BE2C (cell line): ENCODE measurements at regions not wholly inside any gene's neighbourhood (a gene's known extent, or its start where the extent isn't known, plus 50 kb on each side); places are given as distances from the start of the nearest gene placed in this dataset.

Experiments used
- DNase-seq: peaks from one replicate; pipeline ENCODE4 v3.0.0-alpha.2; 2020
- H3K27me3 ChIP-seq: fragments of 250-450 bp; sonication (Bioruptor Pico); 2 replicates; pipeline ENCODE4 v1.5.1; 2020; ENCODE audit warnings: mild to moderate bottlenecking
- H3K36me3 ChIP-seq: fragments of 250-450 bp; sonication (Bioruptor Pico); 2 replicates; pipeline ENCODE4 v1.5.1; 2020; ENCODE audit warnings: mild to moderate bottlenecking
- H3K4me1 ChIP-seq: fragments of 250-450 bp; sonication (Bioruptor Pico); 2 replicates; pipeline ENCODE4 v1.5.1; 2020
- H3K4me3 ChIP-seq: 2 replicates; pipeline ENCODE4 v1.5.1; 2011; ENCODE audit warnings: low read depth, low read length
- H3K9me3 ChIP-seq: fragments of 250-450 bp; sonication (Bioruptor Pico); 2 replicates; pipeline ENCODE4 v1.5.1; 2020
- TF ChIP-seq, protein P1 (sequence below): IDR thresholded peaks from 2 replicates; pipeline ENCODE4 v1.5.1; 2012; ENCODE audit warnings: mild to moderate bottlenecking, low read depth, low read length

GRCh38 chr17:77637818-77638575 is 320.5 kb upstream of the TNRC6C start:
- no peaks in the 10 kb centered on the region for H3K9me3 ChIP-seq
- H3K4me3 ChIP-seq, result no peak overlapping the region
- no peaks in the 10 kb centered on the region for H3K36me3 ChIP-seq
- peaks cover 3% of the 10 kb centered on the region; the same call in 1 of the 2 replicates for H3K27me3 ChIP-seq
- no peaks in the 10 kb centered on the region; the same call in 1 of the 2 replicates for H3K4me1 ChIP-seq
- TF ChIP-seq, protein P1, sequence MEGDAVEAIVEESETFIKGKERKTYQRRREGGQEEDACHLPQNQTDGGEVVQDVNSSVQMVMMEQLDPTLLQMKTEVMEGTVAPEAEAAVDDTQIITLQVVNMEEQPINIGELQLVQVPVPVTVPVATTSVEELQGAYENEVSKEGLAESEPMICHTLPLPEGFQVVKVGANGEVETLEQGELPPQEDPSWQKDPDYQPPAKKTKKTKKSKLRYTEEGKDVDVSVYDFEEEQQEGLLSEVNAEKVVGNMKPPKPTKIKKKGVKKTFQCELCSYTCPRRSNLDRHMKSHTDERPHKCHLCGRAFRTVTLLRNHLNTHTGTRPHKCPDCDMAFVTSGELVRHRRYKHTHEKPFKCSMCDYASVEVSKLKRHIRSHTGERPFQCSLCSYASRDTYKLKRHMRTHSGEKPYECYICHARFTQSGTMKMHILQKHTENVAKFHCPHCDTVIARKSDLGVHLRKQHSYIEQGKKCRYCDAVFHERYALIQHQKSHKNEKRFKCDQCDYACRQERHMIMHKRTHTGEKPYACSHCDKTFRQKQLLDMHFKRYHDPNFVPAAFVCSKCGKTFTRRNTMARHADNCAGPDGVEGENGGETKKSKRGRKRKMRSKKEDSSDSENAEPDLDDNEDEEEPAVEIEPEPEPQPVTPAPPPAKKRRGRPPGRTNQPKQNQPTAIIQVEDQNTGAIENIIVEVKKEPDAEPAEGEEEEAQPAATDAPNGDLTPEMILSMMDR, result no peak
- peak; percentile 36 for DNase-seq

DNA sequence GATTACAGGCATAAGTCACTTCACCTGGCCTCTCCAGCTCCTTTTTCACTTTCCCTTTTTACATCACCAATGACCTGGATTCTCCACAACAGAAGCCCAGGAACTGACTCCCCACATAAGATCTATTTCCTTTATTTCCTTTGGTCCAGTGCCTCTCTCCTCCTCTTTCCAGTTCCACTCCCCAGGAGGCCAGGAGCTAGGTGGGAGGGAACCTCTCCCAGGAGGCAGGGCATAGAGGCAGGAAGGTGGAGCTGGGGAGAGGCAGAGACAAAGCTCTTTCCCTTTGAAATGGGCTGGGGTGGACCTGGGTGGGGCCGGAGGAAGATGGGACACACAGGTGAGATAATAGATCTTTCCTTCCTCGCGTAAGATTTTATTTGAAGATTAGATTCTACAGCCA is 318.3 kb upstream of the TNRC6C start:
- TF ChIP-seq, protein P1, result no peak
- Histone ChIP-seq H3K4me1 (no peaks in the 10 kb centered on the region; the same call in 1 of the 2 replicates), H3K27me3 (peaks cover 3% of the 10 kb centered on the region; the same call in 1 of the 2 replicates), H3K9me3 (no peaks in the 10 kb centered on the region), H3K36me3 (no peaks in the 10 kb centered on the region), H3K4me3 (no peak overlapping the region)
- no peak for DNase-seq

DNA sequence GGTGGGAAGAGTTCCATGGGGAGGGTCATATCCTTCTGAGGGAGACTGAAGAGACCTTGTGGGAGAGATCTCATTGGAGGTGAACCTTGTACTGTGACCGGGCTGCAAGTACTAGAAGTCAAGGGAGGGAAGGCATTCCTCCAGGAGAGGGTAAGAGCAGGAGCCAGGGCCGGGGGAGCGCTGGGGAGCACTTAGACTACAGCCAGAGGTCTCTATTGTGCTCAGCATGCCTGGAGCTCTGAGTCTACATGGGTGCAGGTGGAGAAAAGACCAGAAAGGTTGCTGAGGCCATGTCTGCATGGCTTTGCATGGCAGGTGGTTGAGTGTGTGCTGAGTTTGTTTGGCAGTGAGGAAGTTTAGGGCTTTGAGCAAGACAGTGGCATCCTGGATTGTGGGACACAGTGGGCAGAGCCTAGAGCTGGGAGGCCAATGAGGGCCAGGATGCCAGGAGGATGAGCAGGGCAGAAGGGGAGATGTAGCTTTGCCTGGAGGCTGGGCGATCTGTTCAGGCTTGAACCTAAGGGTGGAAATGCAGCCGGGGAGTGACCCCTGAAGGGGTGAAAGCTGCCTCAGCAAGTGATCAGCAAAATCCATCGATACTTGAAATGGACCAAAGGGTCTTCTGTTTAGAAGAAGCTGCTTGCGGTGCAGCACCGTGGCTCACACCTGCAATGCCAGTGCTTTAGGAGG is 317.4 kb upstream of the TNRC6C start:
- Histone ChIP-seq H3K36me3 (no peaks in the 10 kb centered on the region), H3K4me1 (no peaks in the 10 kb centered on the region; the same call in 1 of the 2 replicates), H3K27me3 (peaks cover 3% of the 10 kb centered on the region; the same call in 1 of the 2 replicates), H3K9me3 (no peaks in the 10 kb centered on the region), H3K4me3 (no peak overlapping the region)
- no peak for DNase-seq
- TF ChIP-seq, protein P1, result no peak

DNA sequence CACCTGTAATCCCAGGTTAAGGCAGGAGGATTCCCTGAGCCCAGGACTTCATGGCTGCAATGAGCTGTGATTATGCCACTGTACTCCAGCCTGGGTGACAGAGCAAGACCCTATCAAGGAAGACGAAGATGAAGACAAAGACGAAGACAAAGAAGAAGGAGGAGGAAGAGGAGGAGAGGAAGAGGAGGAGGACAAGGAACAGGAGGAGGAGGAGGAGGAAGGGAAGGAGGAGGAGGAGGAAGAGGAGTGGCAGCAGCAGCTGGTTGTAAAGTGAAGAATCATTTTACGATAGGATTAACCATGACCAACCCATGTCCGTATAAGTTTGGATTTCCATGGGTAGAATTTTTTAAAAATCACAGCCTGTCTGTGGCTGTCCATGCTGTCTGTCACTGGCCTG is 316.8 kb upstream of the TNRC6C start:
- no peaks in the 10 kb centered on the region for H3K36me3 ChIP-seq
- H3K4me3 ChIP-seq, result no peak overlapping the region
- no peaks in the 10 kb centered on the region for H3K9me3 ChIP-seq
- no peak for DNase-seq
- H3K27me3 ChIP-seq, result peaks cover 3% of the 10 kb centered on the region; the same call in 1 of the 2 replicates
- TF ChIP-seq, protein P1, result no peak
- H3K4me1 ChIP-seq, result no peaks in the 10 kb centered on the region; the same call in 1 of the 2 replicates

DNA sequence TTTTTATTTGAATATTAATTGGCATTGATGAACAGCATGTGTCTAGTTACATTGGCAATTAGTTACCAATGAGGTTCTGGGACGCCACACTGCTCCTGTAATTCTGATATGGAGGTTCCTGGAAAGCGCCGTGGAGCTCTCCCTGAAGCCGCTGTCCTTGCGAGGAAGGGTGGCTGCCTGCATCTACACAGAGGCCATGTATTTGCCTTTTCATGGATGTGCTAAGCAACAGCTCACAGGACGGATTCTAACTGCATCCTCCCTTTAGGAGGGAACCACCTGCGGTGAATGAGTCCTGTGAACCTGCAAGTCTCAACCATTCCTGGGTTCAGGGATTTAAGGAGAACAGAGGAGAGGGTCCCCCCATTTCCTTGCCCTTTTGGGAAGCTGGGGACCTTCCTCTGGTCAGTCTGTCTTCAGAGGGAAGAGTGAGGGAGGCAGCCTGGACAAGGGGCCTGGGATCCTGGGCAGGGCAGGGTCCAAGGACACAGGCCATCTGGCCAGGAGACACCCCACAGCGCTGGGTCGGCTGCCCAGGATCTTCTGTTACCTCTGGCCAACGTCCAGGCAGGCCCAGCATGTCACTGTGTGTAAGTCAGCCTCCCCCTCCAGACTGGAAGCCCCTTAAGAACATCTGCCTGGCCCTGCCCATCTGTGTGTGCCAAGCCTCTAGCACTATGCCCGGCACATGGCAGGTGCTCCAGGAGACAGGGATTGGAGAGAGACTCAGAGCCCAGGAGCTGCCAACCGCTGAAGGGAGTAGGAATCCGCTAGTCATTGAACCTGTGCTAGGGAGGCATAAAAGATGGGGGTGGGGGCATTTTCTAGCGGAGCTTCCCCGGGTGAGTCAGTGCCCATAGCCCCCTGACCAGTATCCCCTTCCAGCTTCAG is 314.1 kb upstream of the TNRC6C start:
- no peak for DNase-seq
- TF ChIP-seq, protein P1, result no peak
- Histone ChIP-seq H3K36me3 (no peaks in the 10 kb centered on the region), H3K9me3 (no peaks in the 10 kb centered on the region), H3K27me3 (peaks cover 3% of the 10 kb centered on the region; the same call in 1 of the 2 replicates), H3K4me3 (no peak overlapping the region), H3K4me1 (no peaks in the 10 kb centered on the region)
